Glomerular visceral epithelial cell (primary cell): ENCODE measurements at regions not wholly inside any gene's neighbourhood (a gene's known extent, or its start where the extent isn't known, plus 50 kb on each side); places are given as distances from the start of the nearest gene placed in this dataset.

Experiments
- DNase-seq: peaks from one replicate; pipeline ENCODE4 v3.0.0-alpha.2; 2016; ENCODE audit errors: extremely low spot score

DNA sequence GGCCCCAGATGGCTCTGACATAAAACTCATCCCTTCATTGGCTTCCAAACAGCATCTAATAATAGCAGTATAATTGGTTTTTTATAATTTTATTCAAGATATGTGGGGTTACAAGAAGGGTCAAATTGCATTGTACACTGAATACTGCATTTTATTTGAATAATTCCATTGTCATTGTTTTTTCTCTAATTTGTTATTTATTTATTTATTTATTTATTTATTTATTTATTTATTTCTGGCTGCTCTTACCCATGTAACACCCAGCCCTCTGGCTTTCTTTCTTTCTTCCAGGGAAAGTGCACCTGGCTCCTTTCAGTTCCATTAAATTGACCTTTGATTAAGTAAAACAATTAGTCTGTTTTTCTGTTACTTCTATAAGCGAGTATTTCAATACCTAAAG is 210.1 kb downstream of the CDH9 start:
- no peak for DNase-seq

DNA sequence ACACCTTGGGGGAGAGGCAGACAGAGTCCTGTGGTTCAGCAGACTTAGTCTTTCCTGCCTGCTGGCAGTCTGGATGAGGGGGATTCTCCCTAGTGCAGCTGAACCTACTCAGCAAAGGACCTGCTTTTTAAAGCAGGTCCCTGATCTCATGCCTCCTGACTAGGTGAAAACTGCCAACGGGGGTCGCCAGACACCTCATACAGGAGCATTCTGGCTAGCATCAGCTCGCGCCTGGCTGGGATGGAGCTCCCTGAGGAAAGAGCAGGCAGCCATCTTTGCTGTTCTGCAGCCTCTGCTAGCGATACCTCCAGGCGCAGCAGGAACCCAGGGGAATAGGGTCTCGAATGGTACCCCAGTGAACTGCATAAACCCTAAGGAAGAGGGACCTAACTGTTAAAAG is 225.2 kb downstream of the CDH9 start:
- no peak for DNase-seq

DNA sequence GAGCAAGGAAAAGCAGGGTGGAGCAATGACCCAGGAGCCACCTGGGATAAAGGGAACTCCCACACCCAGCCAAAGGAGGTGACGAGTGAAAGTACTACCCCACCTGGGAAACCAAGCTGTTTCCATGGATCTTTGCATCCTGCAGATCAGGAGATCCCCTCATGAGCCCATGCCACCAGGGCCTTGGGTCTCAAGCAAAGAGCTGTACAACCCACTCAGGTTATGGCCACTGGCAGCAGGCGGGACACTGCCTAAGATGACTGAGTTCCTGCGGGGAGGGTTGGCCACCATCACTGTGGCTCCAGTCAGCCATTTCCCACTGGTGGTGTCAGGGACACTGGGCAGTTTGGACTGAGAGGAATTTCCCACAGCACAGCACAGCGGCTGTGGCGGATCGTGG is 225.7 kb downstream of the CDH9 start:
- no peak for DNase-seq

DNA sequence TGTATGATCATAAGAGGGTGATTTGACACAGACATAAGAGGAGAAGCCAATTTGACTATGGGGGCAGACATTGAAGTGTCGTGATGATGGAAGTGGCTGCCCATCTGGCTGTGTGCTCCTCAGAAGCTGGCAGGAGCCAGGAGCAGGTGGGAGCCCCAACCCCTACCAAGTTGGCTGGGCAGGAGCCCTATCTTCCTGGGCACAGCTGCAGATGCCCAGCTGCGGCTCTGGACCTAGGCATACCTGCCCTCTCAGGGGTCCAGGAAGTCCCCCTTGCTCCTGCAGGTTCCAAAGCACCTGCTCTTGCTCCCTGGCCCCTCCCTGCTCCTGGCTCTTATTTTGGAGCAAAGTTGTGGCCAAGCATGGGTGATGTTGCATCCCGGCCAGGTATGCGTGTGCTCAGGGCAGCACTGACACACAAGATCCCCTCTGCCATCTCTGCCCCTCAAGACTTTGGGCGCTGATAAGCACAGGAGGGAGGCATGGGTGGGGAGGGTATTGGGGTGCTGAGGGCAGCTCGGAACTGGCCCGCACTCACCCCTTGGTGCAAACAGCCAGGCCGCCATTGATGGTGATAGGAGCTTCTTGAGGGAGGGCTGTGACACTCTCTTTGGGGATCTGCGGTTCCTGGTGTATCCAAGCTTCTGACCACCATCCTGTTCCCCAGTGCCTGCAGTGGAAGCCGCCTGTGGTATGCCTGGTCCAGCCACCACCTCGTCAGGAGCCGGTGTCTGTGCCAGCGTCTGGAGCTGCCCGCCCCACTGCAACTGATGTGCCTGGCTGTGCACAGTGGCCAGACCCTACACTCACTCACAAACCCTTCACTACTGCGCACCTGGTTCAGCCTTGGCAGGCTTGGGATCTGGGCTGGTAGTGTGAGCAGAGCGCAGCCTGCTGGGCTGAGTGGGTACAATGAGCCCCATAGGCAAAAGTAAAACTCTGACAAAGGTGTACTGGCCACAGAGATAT is 230.9 kb downstream of the CDH9 start:
- no peak for DNase-seq

DNA sequence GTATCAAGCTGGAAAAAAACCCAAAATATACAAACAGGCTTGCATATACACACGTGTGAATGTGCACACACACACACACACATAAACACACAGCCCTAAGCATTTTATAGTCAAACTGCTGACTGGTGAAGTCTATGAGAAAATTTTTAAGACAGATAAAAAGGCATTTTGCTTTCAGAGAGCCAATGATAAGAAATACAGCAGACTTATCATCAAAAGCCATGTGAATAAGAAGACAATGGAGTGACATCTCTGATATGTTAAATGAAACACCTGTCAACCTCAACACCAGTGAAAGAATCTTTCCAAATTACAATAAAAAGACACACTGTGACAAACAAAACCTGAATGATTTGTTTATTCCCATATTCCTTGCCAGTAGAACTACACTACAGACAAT is 233.3 kb downstream of the CDH9 start:
- no peak for DNase-seq

DNA sequence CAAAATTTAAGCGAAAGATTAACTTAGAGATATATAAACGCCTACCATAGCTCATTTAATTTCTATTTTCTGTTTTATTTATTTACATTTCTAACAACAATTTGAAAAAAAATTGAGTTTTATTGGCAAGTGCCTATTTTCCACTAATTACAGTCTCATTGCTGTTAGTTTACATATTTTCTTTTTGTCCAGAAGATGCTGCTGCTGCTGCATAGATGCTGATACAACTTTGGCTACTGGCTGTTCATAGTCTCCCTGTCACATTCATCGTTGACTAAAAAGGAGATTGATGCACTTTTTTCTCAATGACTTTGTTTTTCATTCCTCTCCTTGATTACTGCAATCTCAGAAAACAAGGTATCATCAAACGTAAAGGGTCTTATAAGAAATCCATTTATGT is 235.4 kb downstream of the CDH9 start:
- no peak for DNase-seq

DNA sequence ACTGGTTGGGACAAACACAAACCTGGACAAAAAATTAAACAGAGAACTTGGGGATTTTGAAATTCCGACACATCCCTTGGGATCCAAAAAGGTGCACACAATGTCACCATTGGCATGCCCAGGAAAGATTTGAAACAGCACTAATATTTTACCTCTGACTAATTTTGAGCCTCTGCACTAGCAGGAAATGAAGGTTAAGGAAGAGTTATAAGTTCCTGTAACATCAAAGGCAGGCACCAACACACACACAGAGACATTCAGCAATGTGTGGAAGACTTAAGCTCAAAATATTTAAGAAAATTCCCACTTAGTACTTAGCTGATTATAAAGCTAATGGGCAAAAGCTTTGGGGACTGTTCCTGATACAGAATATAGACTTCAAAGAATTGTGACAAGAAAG is 247.0 kb downstream of the CDH9 start:
- no peak for DNase-seq

DNA sequence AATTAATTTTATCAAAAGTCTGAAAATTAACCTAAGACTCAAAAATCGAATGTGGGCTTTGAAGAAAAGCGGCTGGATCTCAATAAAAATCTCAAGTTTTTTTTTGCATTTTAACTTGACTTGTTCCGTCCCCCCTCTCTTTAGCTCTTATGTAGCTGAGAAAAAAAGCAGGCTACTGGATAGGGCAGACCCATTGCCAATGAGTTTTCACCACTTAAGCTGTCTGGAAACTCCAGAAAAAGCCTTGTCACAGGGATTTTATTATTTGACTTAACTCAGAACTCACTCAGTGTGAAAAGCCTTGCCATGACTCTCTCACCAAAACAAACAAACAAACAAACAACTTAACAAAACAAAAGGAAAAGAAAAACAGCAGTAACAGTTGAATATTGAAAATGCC is 247.4 kb downstream of the CDH9 start:
- no peak for DNase-seq

DNA sequence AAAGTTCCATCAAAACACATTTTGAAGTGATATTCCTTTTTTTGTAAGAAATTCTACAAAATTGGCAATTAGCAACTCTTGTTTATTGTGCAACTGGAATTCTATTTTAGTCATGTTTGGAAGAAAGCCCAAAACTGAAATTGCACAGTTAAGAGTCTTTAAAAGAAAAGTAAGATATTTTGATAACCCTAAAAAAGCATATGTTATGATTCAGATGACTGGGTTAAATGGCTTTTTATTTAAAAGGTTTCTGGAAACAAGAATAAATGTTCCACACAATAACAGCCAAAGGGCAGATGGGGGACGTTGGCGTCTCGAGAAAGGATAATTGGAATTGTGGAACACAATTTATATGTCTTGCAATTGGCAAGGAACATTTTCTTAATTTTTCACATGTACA is 275.2 kb downstream of the CDH9 start:
- DNase-seq: no peak

DNA sequence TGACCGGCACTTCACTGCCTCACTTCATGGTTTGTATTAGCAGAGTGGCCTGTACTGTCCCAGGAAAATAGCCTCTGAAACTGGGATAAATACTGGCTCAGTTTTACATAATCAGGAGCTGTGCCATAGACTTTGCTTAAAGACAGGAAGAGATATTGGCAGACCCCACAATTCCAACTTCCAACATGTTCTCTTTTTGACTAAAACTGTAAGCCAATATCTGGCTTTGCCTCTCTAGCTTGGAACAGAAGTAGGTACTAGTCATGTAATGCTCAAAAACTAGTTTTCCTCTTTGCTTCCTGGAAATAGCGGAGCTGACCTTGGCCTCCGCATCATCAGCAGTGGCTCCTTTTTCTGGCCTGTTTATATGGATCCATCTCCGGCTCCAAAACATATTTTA is 276.9 kb downstream of the CDH9 start:
- no peak for DNase-seq

DNA sequence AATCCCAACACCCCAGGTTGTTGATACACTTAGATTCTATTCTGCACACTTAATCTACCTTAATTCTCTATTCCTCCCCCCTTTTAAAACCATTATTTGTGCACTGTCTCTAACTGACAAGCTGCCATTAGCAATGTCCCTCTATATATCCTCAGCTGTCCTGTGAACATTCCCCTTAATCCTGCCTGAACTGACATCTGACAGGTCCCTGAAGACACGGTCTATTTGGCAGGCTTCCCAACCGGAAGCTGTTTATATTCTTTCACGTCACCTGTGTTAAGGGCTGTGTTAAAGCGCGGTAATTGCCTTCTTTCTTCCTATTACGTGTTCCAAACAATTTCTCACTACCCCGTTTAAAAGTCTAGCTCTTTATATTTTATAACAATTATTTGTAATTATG is 277.3 kb downstream of the CDH9 start:
- no peak for DNase-seq

DNA sequence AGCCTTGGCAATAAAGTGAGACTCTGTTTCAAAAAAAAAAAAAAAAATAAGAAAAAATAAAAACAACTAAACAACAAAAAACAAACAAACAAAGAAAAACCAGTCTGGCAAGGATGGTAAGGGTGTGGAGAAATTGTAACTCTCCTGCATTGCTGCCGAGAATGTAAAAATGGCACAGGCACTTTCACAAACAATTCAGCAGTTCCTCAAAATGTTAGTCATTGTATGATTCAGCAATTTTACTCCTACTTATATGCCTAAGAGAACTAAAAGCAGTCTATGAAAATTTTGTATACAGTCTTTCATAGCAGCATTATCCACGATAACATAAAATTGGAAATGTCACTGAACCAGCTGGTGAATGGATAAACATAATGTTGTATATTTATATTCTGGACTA is 280.4 kb downstream of the CDH9 start:
- no peak for DNase-seq

DNA sequence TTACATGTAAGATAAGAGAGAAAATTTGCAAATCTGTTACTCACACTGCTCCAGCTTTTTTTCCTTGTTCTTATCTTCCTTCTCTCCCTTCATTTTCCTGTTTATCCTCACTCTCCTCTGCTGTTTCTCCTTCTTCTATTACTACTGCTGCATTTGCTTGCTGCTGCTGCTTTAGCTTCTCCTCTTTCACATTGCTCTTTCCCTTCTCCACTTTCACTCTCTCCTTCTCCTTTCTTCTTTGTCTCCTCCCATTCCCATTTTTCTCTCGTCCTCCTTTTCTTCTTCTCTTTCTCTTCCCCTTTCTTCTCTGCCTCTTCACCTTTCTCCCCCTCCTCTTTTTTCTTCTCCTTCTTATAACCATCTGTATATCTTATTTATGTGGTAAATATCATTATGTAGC is 288.6 kb downstream of the CDH9 start:
- DNase-seq: no peak

DNA sequence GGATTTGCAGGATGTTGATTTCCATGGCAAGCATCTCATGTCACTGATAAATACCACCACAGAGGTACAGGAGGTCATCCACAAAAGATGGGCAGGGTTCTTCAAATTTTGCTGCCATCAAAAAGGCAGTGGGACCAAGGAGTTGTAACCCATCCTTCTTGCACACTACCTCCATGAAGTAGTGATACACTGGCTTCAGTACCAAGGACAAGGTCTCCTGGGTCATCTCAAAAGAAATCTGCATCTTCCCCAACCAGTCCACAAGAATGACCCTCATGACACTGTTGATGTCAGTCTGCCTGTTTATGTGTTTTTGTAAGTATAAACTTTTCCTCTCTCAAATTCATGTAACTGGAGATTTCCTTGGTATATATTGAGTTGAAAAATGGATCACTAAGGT is 298.2 kb downstream of the CDH9 start:
- DNase-seq: no peak

DNA sequence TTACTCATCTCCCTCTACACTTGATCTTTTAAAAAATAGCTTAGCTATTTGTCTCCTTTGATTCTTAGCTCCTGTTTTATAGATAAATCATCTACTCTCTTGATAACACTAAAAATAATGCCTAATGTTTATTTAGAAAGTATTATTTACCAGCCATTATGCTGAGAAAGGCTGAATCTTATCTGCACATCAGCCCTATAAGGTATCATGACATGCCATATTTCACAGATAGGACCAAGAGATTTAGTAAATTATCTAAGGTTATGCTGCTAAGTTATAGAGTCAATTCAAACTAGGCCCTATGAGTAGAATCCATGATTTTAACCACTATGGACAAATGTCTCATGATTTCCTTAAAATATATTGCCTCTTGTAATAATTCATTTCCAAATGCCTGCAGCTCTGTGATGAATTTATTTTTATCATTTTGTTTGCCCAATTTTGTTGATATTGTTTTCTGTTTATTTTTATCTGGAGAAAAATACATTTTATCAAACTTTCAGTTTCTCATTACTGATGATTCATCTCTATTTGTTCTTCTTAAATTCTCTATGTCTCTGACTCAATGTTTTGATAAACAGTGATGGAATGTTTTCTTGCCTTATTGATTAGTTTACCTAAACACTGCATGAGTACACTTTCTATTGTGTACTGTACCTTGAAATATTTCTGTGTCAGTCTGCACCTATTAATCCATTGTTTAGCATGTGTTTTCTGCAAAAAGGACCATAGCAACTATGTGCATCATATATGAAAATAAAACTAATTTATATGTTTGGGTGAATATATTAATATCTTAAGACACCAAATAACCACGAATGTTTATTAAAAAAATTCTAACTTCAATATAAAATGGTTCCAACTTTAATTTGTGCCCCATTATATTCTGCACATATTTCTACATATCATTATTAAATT is 300.8 kb downstream of the CDH9 start:
- no peak for DNase-seq

DNA sequence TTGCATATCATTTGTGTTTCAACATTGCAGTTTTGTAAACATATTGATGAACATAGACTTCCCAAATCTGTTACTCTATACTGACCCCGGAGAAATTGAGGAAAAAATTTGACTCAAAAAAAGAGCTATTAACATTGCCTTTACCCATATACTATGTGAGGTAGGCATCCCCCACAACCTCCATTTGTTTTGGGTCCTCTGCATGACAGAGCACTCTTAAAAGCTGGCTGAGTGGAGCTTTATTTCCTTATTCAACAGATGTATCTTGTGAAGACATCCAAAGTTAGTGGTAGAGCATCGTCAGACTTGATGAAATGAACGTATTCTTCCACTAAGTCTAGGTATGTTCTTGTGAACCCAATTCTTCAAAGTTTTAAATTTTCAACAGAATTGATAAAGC is 310.5 kb downstream of the CDH9 start:
- no peak for DNase-seq

DNA sequence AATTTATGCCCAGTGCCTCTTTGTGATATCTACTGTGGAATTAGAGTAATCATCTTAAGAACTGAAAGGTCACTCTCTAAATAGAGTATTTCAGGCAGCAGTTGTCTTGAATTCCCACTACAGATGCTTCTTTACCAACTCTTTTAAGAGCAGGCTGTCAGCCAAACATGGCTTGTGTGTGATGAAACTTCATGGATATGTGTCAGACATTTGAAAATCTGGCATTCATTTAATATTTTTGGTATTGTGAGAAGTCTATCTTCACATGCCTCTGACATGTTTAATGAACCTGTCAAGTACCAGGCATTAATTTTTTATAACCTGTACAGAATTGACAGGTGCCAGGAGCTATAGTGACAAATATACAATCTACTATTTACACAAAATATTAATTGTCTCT is 318.6 kb downstream of the CDH9 start:
- DNase-seq: no peak

DNA sequence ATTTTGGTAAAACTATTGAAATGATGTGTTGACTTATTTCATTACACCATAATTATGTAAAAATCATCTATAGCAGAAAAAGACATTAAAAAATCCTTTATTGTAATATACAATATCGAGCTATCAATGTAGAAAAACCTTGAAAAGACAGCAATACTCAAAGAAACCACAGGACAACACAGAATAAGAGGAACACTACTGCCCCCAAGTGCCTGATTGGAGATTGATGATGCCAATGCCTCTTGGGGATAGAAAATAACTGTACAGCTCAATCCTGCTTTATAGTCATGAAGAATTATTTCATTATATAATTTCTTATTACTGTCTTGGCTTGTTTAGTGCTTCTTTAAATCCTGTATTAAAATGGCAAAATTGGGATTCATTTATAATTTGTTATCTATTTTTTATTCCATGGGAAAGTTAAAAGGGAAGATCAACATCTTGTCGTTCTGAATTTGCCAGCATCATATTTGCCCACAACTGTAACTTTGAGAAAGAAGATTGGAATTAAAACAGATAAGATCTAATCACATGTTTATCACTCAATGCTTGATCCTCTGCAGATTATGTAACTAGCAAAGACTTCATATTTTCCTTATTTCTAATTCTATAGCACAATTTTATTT is 337.5 kb downstream of the CDH9 start:
- peak; percentile 48 for DNase-seq

DNA sequence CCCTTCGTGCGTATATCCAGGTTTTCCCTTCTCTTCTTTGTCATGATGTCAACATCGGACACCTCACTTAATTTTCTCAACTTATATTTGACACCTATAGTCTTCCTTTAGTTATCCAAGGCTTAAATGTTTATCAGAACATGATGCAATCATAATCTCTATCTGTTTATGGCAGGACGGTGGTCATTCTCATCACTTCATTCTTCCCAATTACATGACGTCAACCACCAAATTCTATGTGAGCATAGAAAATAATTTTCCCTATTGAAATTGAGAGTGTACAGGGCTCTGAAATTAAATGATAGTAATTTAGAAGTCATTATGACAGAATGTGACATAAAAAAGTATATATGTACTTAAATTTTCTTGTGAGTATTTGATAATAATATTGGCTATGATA is 345.4 kb downstream of the CDH9 start:
- no peak for DNase-seq

DNA sequence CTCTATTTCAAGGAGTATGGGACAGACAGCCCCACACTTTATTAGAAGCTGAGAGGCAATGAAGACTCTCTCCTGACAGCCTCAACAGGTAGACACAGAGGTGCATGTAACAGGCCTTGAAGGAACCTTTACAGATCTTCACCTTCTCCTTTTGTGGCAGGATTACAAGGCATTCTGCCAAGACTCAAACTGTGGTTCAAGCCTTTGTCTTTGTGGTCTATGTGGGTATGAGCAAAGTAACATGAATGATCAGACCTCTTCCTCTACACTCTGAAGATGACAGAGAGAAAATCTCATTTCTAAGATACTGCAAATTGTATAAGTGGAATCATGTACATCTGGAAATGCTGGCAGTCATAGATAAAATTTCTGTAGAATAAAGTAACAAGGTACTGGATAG is 346.9 kb downstream of the CDH9 start:
- peak; percentile 11 for DNase-seq

DNA sequence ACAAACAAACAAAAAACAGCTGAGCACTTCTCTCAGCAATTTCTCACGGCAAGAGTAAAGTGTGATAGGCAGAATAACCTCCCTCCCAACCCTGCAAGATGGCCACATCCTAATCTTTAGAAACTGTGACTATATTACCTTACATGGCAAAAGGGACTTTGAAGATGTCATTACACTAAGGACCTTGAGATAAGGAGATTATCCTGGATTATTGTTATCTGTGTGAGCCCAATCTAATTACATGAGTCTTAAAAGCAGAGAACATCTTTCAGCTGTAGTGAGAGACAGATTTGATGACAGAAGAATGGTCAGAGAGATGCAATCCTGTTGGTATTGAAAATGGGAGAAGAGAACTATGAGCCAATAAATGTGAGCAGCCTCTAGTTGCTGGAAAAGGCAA is 347.9 kb downstream of the CDH9 start:
- DNase-seq: no peak

DNA sequence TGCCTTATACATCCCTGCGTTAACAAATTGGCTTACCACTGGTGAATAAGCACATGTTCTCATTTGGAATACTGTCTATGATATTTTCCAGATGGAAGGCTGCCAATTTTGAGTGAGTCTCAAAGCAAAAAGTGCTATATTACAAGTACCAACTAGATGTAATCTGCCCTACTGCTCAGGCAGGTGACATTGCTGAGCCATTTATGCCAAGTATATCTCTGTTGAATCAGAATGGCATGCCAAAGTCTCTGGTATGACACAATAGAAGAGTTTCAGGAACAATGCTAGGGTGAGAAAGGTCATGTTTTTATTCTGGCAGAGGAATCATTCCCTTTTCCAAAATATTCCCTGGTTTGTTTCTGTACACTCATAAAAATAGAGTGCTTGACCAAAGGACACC is 356.5 kb downstream of the CDH9 start:
- no peak for DNase-seq
